Heart left ventricle (tissue), 13 donors: ENCODE measurements at regions not wholly inside any gene's neighbourhood (a gene's known extent, or its start where the extent isn't known, plus 50 kb on each side); places are given as distances from the start of the nearest gene placed in this dataset.

Experiments used
- CTCF ChIP-seq, 12 donors: fragments of 200-600 bp; sonication (generic) in 4 of 12; IDR thresholded peaks; one replicate each; pipeline versions ENCODE4 v1.5.0 to v1.8.0; 2018 to 2022; ENCODE audit warnings: antibody characterized with exemption in 12 of 12, mild to moderate bottlenecking in 5 of 12
- POLR2A ChIP-seq, 2 donors: fragments of 450-650 bp; IDR thresholded peaks; one replicate each; pipeline ENCODE4 v1.6.1; 2017; ENCODE audit warnings: antibody characterized with exemption in 2 of 2, mild to moderate bottlenecking in 2 of 2, moderate library complexity in 2 of 2
- donor health status: ischemic (EF 13 %, LVEDD 7.1; RV severe dilation, severe dysfunction).
- donor health status: DM: no; HTN: yes; CAD: no.
- donor health status: DM: no; HTN: no; CAD: no.
- donor health status: ischemic (EF 25% LVEDD 6.9; RV normal size, moderate dysfunction).
- donor health status: ischemic (EF 25% LVEDD 5.7; RV mildly dilated, moderate dysfunction).
- donor health status: ischemic (EF 35%, LVEDD 5.7; RV mildly dilated, moderate dysfunction).
- donor health status: nonischemic (EF 11% LVEDD 7.7; RV severe dilation, severe dysfunction).
- donor health status: DM: yes; HTN: yes; CAD: no.
- donor health status: PGD.
- donor health status: ischemic (EF 29% LVEDD 5.4; RV normal size, mild dysfunction).
- donor health status: nonischemic (EF 23%, LVEDD 6.1; RV moderate dilation, normal function).

- TF ChIP-seq CTCF (IDR thresholded peaks at IDR 0.05) (no peak), POLR2A (IDR thresholded peaks at IDR 0.05) (no peak)
These were observed 384.7 kb downstream of the RPS6KC1 start for GRCh38 chr1:213435715-213436114.
